HG03354 (cell line): ENCODE measurements at regions not wholly inside any gene's neighbourhood (a gene's known extent, or its start where the extent isn't known, plus 50 kb on each side); places are given as distances from the start of the nearest gene placed in this dataset.
A peak's percentile ranks its signal among the peaks of the same experiment; 100 is the strongest.
"Not testable (repeated sequence)": the region's sequence is repeated elsewhere in the genome, so short reads cannot be mapped to it uniquely, and the experiment has no call there.

Experiments
- ATAC-seq: cut with Tn5 transposase; IDR thresholded peaks from one replicate; pipeline ENCODE4 v1.9.1; 2021; ENCODE audit warnings: mild to moderate bottlenecking; ENCODE audit not compliant: unreplicated experiment, poor library complexity, severe bottlenecking

GRCh38 chr12:124125203-124125871 is 152.3 kb downstream of the ZNF664 start:
- peak; percentile 84 for ATAC-seq

GRCh38 chr12:124126950-124127655 is 154.1 kb downstream of the ZNF664 start:
- ATAC-seq, result peak; percentile 53

GRCh38 chr12:124129132-124129531 is 156.1 kb downstream of the ZNF664 start:
- ATAC-seq, result no peak

- ATAC-seq, result peak; percentile 84
Measured at GRCh38 chr12:124130691-124131591, 157.9 kb downstream of the ZNF664 start.

- ATAC-seq, result no peak
Measured at GRCh38 chr12:124131659-124132058, 158.6 kb downstream of the ZNF664 start.

- no peak for ATAC-seq
Measured at GRCh38 chr12:124132530-124132929, 159.5 kb downstream of the ZNF664 start.

GRCh38 chr12:124136796-124137195 is 158.1 kb upstream of the RFLNA start:
- ATAC-seq, result no peak

GRCh38 chr12:124140944-124141486 is 153.9 kb upstream of the RFLNA start:
- ATAC-seq, result no peak

- not testable (repeated sequence) for ATAC-seq
Measured at GRCh38 chr12:124141611-124142010, 153.3 kb upstream of the RFLNA start.

- no peak for ATAC-seq
Measured at GRCh38 chr12:124142395-124143035, 152.4 kb upstream of the RFLNA start.

GRCh38 chr12:124143726-124144125 is 151.2 kb upstream of the RFLNA start:
- no peak for ATAC-seq

GRCh38 chr12:124144531-124145194 is 150.2 kb upstream of the RFLNA start:
- ATAC-seq, result no peak

- no peak for ATAC-seq
Measured at GRCh38 chr12:124147027-124147426, 147.9 kb upstream of the RFLNA start.

GRCh38 chr12:124147575-124147974 is 147.3 kb upstream of the RFLNA start:
- ATAC-seq, result peak; percentile 88

- no peak for ATAC-seq
Measured at GRCh38 chr12:124148481-124149273, 146.2 kb upstream of the RFLNA start.

- ATAC-seq, result no peak
Measured at GRCh38 chr12:124149287-124149686, 145.6 kb upstream of the RFLNA start.

GRCh38 chr12:124150168-124150567 is 144.7 kb upstream of the RFLNA start:
- ATAC-seq, result no peak

GRCh38 chr12:124151583-124151982 is 143.3 kb upstream of the RFLNA start:
- no peak for ATAC-seq
